ENCODE measurements at regions not wholly inside any gene's neighbourhood (a gene's known extent, or its start where the extent isn't known, plus 50 kb on each side); places are given as distances from the start of the nearest gene placed in this dataset.
"Not testable (repeated sequence)": the region's sequence is repeated elsewhere in the genome, so short reads cannot be mapped to it uniquely, and the experiment has no call there.

DNA sequence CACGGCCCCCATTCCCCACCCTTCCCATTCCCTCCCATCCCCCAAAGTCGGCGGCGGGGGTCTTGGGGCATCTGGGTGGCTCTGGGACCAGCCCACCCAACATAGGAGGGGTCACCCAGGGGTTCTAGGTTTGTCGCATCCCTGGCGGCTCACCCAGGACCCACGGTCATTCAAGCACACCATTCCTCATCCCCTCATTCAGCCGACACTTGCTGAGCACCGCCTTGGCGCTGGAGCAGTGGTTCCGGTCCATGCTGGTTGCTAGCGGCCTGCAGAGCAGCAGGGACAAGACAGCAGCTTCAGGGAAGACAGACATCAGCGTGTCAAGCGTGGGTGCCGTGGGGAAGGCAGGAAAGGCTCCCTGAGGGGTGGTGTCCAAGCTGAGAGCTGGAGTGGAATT is 50.5 kb upstream of the OTOS start:
- DNase-seq (ENCODE audit: low spot score) = no peak
- in situ Hi-C loops (cut with MboI; ENCODE audit: low pct_unique_long_range_greater_than_20kb, low sequenced_read_pairs, unreplicated experiment) = no loop called here

GRCh38 chr2:240192661-240193060 is 52.2 kb upstream of the OTOS start:
- no peak for DNase-seq (ENCODE audit: low spot score)
- in situ Hi-C loops (cut with MboI; ENCODE audit: low pct_unique_long_range_greater_than_20kb, low sequenced_read_pairs, unreplicated experiment) = no loop called here
- no peak for TF ChIP-seq CTCF (IDR thresholded peaks at IDR 0.05; ENCODE audit: extremely low read depth, insufficient read depth, missing control alignments)

More for the DNA sequence above, 50.5 kb upstream of the OTOS start:
- no peak for TF ChIP-seq CTCF (IDR thresholded peaks at IDR 0.05; ENCODE audit: extremely low read depth, insufficient read depth, missing control alignments)

- in situ Hi-C loops (cut with MboI; ENCODE audit: low pct_unique_long_range_greater_than_20kb, low sequenced_read_pairs, unreplicated experiment); DNase-seq (ENCODE audit: low spot score): not testable (repeated sequence)
These were observed 53.9 kb upstream of the OTOS start for GRCh38 chr2:240194341-240194762.

GRCh38 chr2:240195316-240195861 is 54.9 kb upstream of the OTOS start:
- no peak for DNase-seq (ENCODE audit: low spot score)
- in situ Hi-C loops (cut with MboI; ENCODE audit: low pct_unique_long_range_greater_than_20kb, low sequenced_read_pairs, unreplicated experiment) = no loop called here
- no peak for TF ChIP-seq CTCF (IDR thresholded peaks at IDR 0.05; ENCODE audit: extremely low read depth, insufficient read depth, missing control alignments)

DNA sequence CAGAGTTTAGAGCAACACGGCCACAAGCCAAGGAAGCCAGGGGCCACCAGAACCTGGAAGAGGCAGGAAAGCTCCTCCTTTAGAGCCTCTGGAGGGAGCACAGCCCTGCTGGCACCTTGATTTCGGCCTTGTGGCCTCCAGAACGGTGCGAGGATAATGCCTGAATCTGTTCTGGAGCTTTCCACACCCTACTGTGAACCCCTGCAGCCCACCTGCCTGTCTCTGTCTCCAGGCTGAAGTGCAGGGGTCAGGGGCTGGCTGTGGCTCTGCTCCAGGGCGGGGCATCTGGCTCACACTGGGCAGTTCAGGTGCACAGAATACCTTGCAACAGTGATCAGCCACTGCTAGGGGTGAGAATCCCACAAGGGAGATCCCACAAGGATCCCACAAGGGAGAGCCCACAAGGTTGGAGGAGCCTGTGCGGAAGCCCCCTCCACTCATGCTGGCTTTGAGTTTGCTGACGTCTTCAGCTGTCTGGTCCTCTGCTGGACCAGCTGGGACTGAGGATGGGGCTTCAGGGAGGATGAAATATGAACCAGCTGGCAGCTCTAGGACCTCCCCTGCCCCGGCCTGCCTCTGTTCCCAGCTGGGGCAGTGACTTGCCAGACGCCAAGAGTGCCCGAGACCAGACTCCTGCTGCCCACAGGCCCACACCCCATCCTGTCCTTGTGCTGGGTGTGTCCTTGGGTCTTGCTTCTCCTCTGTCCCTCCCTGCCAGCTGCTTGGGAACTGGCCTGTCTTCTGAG is 56.4 kb upstream of the OTOS start:
- in situ Hi-C loops (cut with MboI; ENCODE audit: low pct_unique_long_range_greater_than_20kb, low sequenced_read_pairs, unreplicated experiment) = no loop called here
- DNase-seq (ENCODE audit: low spot score) = no peak
- no peak for TF ChIP-seq CTCF (IDR thresholded peaks at IDR 0.05; ENCODE audit: extremely low read depth, insufficient read depth, missing control alignments)

GRCh38 chr2:240197462-240198139 is 57.1 kb upstream of the OTOS start:
- in situ Hi-C loops (cut with MboI; ENCODE audit: low pct_unique_long_range_greater_than_20kb, low sequenced_read_pairs, unreplicated experiment) = no loop called here
- no peak for DNase-seq (ENCODE audit: low spot score)
- TF ChIP-seq CTCF (IDR thresholded peaks at IDR 0.05; ENCODE audit: extremely low read depth, insufficient read depth, missing control alignments) = no peak

DNA sequence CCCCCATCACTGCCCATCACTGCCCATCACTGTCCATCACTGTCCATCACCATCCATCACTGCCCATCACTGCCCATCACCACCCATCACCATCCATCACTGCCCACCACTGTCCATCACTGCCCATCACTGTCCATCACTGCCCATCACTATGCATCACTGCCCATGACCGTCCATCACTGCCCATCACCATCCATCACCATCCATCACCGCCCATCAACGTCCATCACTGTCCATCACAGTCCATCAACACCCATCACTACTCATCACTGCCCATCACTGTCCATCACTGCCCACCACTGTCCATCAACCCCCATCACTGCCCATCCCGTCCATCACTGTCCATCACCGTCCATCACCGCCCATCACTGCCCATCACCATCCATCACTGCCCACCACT is 57.8 kb upstream of the OTOS start:
- DNase-seq (ENCODE audit: low spot score) = no peak
- TF ChIP-seq CTCF (IDR thresholded peaks at IDR 0.05; ENCODE audit: extremely low read depth, insufficient read depth, missing control alignments) = no peak
- in situ Hi-C loops (cut with MboI; ENCODE audit: low pct_unique_long_range_greater_than_20kb, low sequenced_read_pairs, unreplicated experiment) = no loop called here
